HCT116 (cell line): ENCODE measurements at regions not wholly inside any gene's neighbourhood (a gene's known extent, or its start where the extent isn't known, plus 50 kb on each side); places are given as distances from the start of the nearest gene placed in this dataset.

Source experiments
- ATAC-seq: fragments of 200-7000 bp; cut with Tn5 transposase; 2 replicates; pipeline ENCODE4 v1.9.1; 2020; ENCODE audit warnings: mild to moderate bottlenecking, moderate library complexity
- BruUV-seq: library from RNA; stranded (reverse); fragments of 400-500 nt; replicated peaks from 2 replicates; lab custom pipeline; 2021; lab: Mats Ljungman, UMichigan
- CTCF ChIA-PET: fragments of 300-600 bp; sonication (Branson Sonifier 250); formaldehyde crosslinking; loops from one replicate; lab custom pipeline; 2021; ENCODE audit warnings: antibody characterized with exemption; lab: Charles Lee
- POLR2A ChIA-PET: fragments of 300-600, 350-600 bp; sonication (Branson Sonifier 250); formaldehyde crosslinking; loops from one replicate; lab custom pipeline; 2021; ENCODE audit warnings: antibody characterized with exemption; lab: Charles Lee
- RAD21 ChIA-PET, 2 experiments: fragments of 300-600 bp; sonication (Branson Sonifier 250); formaldehyde crosslinking; loops; one replicate each; lab custom pipeline; 2023; ENCODE audit warnings: low total read pairs in 2 of 2; ENCODE audit not compliant: uncharacterized antibody in 2 of 2, unreplicated experiment in 2 of 2, low non-redundant PET in 1 of 2; lab: Charles Lee
- DNase-seq: peaks from one replicate; pipeline ENCODE4 v3.0.0-alpha.2; 2010; ENCODE audit warnings: low read depth, low spot score
- H2AFZ ChIP-seq: fragments of 200-600 bp; shearing (Covaris generic), sonication (generic); 2 replicates; pipeline ENCODE4 v1.6.1; 2017; ENCODE audit warnings: low read depth, mixed run types, mixed read lengths, antibody characterized with exemption, low read length; ENCODE audit not compliant: poor library complexity, severe bottlenecking
- H3K27ac ChIP-seq: 2 replicates; pipeline ENCODE4 v1.5.1; 2012; ENCODE audit warnings: low read depth, low read length
- H3K27me3 ChIP-seq: fragments of 200-600 bp; sonication (generic); 2 replicates; pipeline ENCODE4 v1.6.1; 2016; ENCODE audit warnings: mixed run types, low read length, mixed read lengths; ENCODE audit not compliant: insufficient read depth
- H3K36me3 ChIP-seq, 2 experiments: fragments of 200-500 bp in 1 of 2; fragments of 200-600 bp in 1 of 2; sonication (Bioruptor generic) in 1 of 2; sonication (generic) in 1 of 2; 2 replicates each; pipeline versions ENCODE4 v1.5.1 to v1.6.1; 2014 to 2016; ENCODE audit warnings: low read length in 2 of 2, inconsistent platforms in 1 of 2, mixed read lengths in 1 of 2, mixed run types in 1 of 2; ENCODE audit not compliant: insufficient read depth in 2 of 2, control insufficient read depth in 1 of 2
- H3K4me1 ChIP-seq, 2 experiments: fragments of 200-600 bp in 1 of 2; sonication (generic) in 1 of 2; 2 replicates each; pipeline versions ENCODE4 v1.5.1 to v1.6.1; 2012 to 2017; ENCODE audit warnings: low read length in 2 of 2, inconsistent platforms in 1 of 2, mild to moderate bottlenecking in 1 of 2, mixed read lengths in 1 of 2, mixed run types in 1 of 2, moderate library complexity in 1 of 2; ENCODE audit not compliant: insufficient read depth in 2 of 2, control insufficient read depth in 1 of 2
- H3K4me2 ChIP-seq: fragments of 200-600 bp; sonication (generic); 2 replicates; pipeline ENCODE4 v1.6.1; 2017; ENCODE audit warnings: mixed run types, low read length, mixed read lengths
- H3K4me3 ChIP-seq, 2 experiments: fragments of 200-600 bp in 1 of 2; sonication (generic) in 1 of 2; replicated peaks in 1 of 2; 2 replicates each; pipeline ENCODE4 v1.5.1; 2011 to 2016; ENCODE audit warnings: low read length in 2 of 2, control low read depth in 1 of 2, low read depth in 1 of 2, mild to moderate bottlenecking in 1 of 2, mixed read lengths in 1 of 2, mixed run types in 1 of 2
- H3K79me2 ChIP-seq: fragments of 200-600 bp; sonication (generic); 2 replicates; pipeline ENCODE4 v1.6.1; 2017; ENCODE audit warnings: mild to moderate bottlenecking, mixed run types, low read length, moderate library complexity, mixed read lengths; ENCODE audit not compliant: insufficient read depth
- H3K9ac ChIP-seq: fragments of 200-600 bp; sonication (generic); 2 replicates; pipeline ENCODE4 v1.6.1; 2016; ENCODE audit warnings: low read length, mixed read lengths
- H3K9me2 ChIP-seq: fragments of 200-600 bp; sonication (generic), shearing (Covaris generic); 2 replicates; pipeline ENCODE4 v1.6.1; 2017; ENCODE audit warnings: mixed run types, mild to moderate bottlenecking, moderate library complexity; ENCODE audit not compliant: insufficient read depth
- H3K9me3 ChIP-seq, 2 experiments: fragments of 200-500 bp in 1 of 2; fragments of 200-600 bp in 1 of 2; sonication (Bioruptor generic) in 1 of 2; sonication (generic) in 1 of 2; 2 replicates each; pipeline ENCODE4 v1.6.1; 2014 to 2017; ENCODE audit warnings: low read length in 2 of 2, mixed read lengths in 2 of 2, inconsistent platforms in 1 of 2, low read depth in 1 of 2, mild to moderate bottlenecking in 1 of 2, mixed run types in 1 of 2, moderate library complexity in 1 of 2; ENCODE audit not compliant: control insufficient read depth in 1 of 2, insufficient read depth in 1 of 2
- H4K20me1 ChIP-seq: fragments of 200-600 bp; sonication (generic), shearing (Covaris generic); 2 replicates; pipeline ENCODE4 v1.6.1; 2017; ENCODE audit warnings: mixed run types, mild to moderate bottlenecking, moderate library complexity; ENCODE audit not compliant: insufficient read depth
- ATF3 ChIP-seq: IDR thresholded peaks from 2 replicates; pipeline ENCODE4 v1.6.1; 2012
- CBX3 ChIP-seq: IDR thresholded peaks from 2 replicates; pipeline ENCODE4 v1.6.1; 2012; ENCODE audit warnings: low read depth
- EGR1 ChIP-seq: IDR thresholded peaks from 2 replicates; pipeline ENCODE4 v1.6.1; 2012; ENCODE audit warnings: low read depth
- ELF1 ChIP-seq: IDR thresholded peaks from 2 replicates; pipeline ENCODE4 v1.6.1; 2012; ENCODE audit warnings: low read depth, borderline replicate concordance
- EZH2phosphoT487 ChIP-seq: fragments of 200-600 bp; IDR thresholded peaks from 2 replicates; pipeline ENCODE4 v1.6.1; 2018; ENCODE audit warnings: antibody characterized with exemption, borderline replicate concordance
- FOSL1 ChIP-seq: IDR thresholded peaks from 2 replicates; pipeline ENCODE4 v1.6.1; 2012; ENCODE audit warnings: low read depth
- JUND ChIP-seq: IDR thresholded peaks from 2 replicates; pipeline ENCODE4 v1.6.1; 2012
- POLR2A ChIP-seq: IDR thresholded peaks from 2 replicates; pipeline ENCODE4 v1.7.0; 2011; ENCODE audit warnings: borderline replicate concordance; ENCODE audit not compliant: insufficient read depth, insufficient read length; ENCODE audit errors: extremely low read depth
- POLR2AphosphoS5 ChIP-seq: IDR thresholded peaks from 2 replicates; pipeline ENCODE4 v1.6.1; 2011; ENCODE audit warnings: mild to moderate bottlenecking, low read depth, low read length, moderate library complexity
- RAD21 ChIP-seq: IDR thresholded peaks from 2 replicates; pipeline ENCODE4 v1.6.1; 2012; ENCODE audit warnings: low read depth, mild to moderate bottlenecking
- REST ChIP-seq: IDR thresholded peaks from 2 replicates; pipeline ENCODE4 v1.6.1; 2012; ENCODE audit warnings: low read depth
- SIN3A ChIP-seq: IDR thresholded peaks from 2 replicates; pipeline ENCODE4 v1.6.1; 2012; ENCODE audit warnings: low read depth
- SRF ChIP-seq: IDR thresholded peaks from 2 replicates; pipeline ENCODE4 v1.6.1; 2012; ENCODE audit warnings: low read depth
- TCF7L2 ChIP-seq: IDR thresholded peaks from 2 replicates; pipeline ENCODE4 v1.7.0; 2011; ENCODE audit warnings: borderline replicate concordance, inconsistent platforms; ENCODE audit not compliant: insufficient read depth, insufficient read length; ENCODE audit errors: extremely low read depth
- YY1 ChIP-seq: IDR thresholded peaks from 2 replicates; pipeline ENCODE4 v1.6.1; 2011; ENCODE audit warnings: low read length, low read depth, moderate library complexity, mild to moderate bottlenecking; ENCODE audit not compliant: insufficient replicate concordance; ENCODE audit errors: extremely low read depth
- intact Hi-C: fragments of 100-400 bp; cut with micrococcal nuclease; formaldehyde crosslinking; loops from 2 replicates; pipeline ENCODE4 v1.10.0; 2022

- Histone ChIP-seq H3K36me3 (no peaks in the 10 kb centered on the region), H3K4me1 (peaks cover 14 to 23% of the 10 kb centered on the region in 2 experiments), H2AFZ (no peak overlapping the region), H4K20me1 (no peaks in the 10 kb centered on the region), H3K9me3 (no peaks in the 10 kb centered on the region), H3K79me2 (no peaks in the 10 kb centered on the region), H3K27me3 (no peaks in the 10 kb centered on the region), H3K27ac (no peak overlapping the region), H3K9me2 (no peaks in the 10 kb centered on the region), H3K9ac (no peak overlapping the region), H3K4me2 (no peak overlapping the region), H3K4me3 (no peak overlapping the region)
- RAD21 ChIA-PET: no interaction called here
- no peak for TF ChIP-seq EGR1
- TF ChIP-seq SRF: no peak
- no peak for TF ChIP-seq JUND
- no peak for TF ChIP-seq CBX3
- TF ChIP-seq ELF1: no peak
- TF ChIP-seq EZH2phosphoT487: no peak
- TF ChIP-seq FOSL1: no peak
- no peak for TF ChIP-seq TCF7L2
- no peak for TF ChIP-seq ATF3
- TF ChIP-seq YY1: no peak
- no peak for TF ChIP-seq RAD21
- no peak for TF ChIP-seq REST
- TF ChIP-seq POLR2A: no peak
- TF ChIP-seq POLR2AphosphoS5: no peak
- TF ChIP-seq SIN3A: no peak
- no TSS peak for BruUV-seq
- POLR2A ChIA-PET: no interaction called here
- CTCF ChIA-PET: no interaction called here
- intact Hi-C loops: no loop called here
- DNase-seq (no peak), ATAC-seq (no peak)
Observed at GRCh38 chr6:149168968-149169367, 148.5 kb upstream of the TAB2 start.
